RWPE2 (cell line): ENCODE measurements at regions not wholly inside any gene's neighbourhood (a gene's known extent, or its start where the extent isn't known, plus 50 kb on each side); places are given as distances from the start of the nearest gene placed in this dataset.

ENCODE experiments used
- ATAC-seq: fragments of 200-7000 bp; cut with Tn5 transposase; 3 replicates; pipeline ENCODE4 v1.9.1; 2021; ENCODE audit warnings: low read depth
- DNase-seq: peaks from one replicate; pipeline ENCODE4 v3.0.0-alpha.2; 2020; ENCODE audit warnings: low spot score
- H3K27ac ChIP-seq: fragments of 450-650 bp; 2 replicates; pipeline ENCODE4 v1.5.1; 2017; ENCODE audit warnings: mild to moderate bottlenecking; ENCODE audit not compliant: poor library complexity, severe bottlenecking
- H3K27me3 ChIP-seq: fragments of 250-450 bp; sonication (Bioruptor Pico); 2 replicates; pipeline ENCODE4 v1.5.1; 2021; ENCODE audit warnings: mild to moderate bottlenecking, moderate library complexity; ENCODE audit not compliant: insufficient read depth, poor library complexity, severe bottlenecking
- H3K36me3 ChIP-seq: fragments of 250-450 bp; sonication (Bioruptor Pico); 2 replicates; pipeline ENCODE4 v1.5.1; 2020; ENCODE audit warnings: low read depth, mild to moderate bottlenecking, moderate library complexity
- H3K4me1 ChIP-seq: fragments of 250-450 bp; sonication (Bioruptor Pico); 2 replicates; pipeline ENCODE4 v1.5.1; 2021; ENCODE audit warnings: mild to moderate bottlenecking, moderate library complexity; ENCODE audit not compliant: insufficient read depth, poor library complexity, severe bottlenecking
- H3K4me3 ChIP-seq: fragments of 250-450 bp; sonication (Bioruptor Pico); 2 replicates; pipeline ENCODE4 v1.5.1; 2021; ENCODE audit warnings: mild to moderate bottlenecking, moderate library complexity; ENCODE audit not compliant: severe bottlenecking
- H3K9me3 ChIP-seq: fragments of 250-450 bp; sonication (Bioruptor Pico); 2 replicates; pipeline ENCODE4 v1.5.1; 2021; ENCODE audit warnings: mild to moderate bottlenecking, moderate library complexity; ENCODE audit not compliant: severe bottlenecking
- TF ChIP-seq, protein P1 (sequence below): fragments of 450-650 bp; IDR thresholded peaks from one replicate; pipeline ENCODE4 v1.5.1; 2017; ENCODE audit warnings: mild to moderate bottlenecking, moderate library complexity; ENCODE audit not compliant: poor library complexity, severe bottlenecking

DNA sequence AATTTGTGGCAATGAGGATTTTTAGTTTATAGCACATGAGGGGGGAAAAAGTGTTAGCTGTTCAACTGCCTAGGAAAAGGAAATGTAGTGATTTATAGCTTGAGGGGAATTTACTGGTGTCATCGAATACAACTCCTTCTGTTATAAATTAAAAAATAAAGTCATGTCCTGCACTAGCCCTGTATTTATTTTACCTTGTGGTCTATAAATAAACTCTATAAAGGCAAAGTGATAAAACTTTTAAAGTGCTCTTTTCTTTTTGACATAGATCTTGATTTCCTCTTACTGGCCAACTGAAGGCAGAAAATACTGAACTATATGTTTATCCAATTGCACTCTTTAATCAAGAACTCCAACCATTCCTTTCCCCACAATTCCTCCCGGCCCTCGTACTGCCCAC, 672.1 kb upstream of the SLIT2 start:
- ATAC-seq (no peak), DNase-seq (no peak)
- TF ChIP-seq, protein P1, sequence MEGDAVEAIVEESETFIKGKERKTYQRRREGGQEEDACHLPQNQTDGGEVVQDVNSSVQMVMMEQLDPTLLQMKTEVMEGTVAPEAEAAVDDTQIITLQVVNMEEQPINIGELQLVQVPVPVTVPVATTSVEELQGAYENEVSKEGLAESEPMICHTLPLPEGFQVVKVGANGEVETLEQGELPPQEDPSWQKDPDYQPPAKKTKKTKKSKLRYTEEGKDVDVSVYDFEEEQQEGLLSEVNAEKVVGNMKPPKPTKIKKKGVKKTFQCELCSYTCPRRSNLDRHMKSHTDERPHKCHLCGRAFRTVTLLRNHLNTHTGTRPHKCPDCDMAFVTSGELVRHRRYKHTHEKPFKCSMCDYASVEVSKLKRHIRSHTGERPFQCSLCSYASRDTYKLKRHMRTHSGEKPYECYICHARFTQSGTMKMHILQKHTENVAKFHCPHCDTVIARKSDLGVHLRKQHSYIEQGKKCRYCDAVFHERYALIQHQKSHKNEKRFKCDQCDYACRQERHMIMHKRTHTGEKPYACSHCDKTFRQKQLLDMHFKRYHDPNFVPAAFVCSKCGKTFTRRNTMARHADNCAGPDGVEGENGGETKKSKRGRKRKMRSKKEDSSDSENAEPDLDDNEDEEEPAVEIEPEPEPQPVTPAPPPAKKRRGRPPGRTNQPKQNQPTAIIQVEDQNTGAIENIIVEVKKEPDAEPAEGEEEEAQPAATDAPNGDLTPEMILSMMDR, result no peak
- H3K4me3 ChIP-seq, result no peak overlapping the region
- no peak overlapping the region for H3K27ac ChIP-seq
- no peaks in the 10 kb centered on the region for H3K27me3 ChIP-seq
- H3K36me3 ChIP-seq, result no peaks in the 10 kb centered on the region
- H3K9me3 ChIP-seq, result no peaks in the 10 kb centered on the region
- no peaks in the 10 kb centered on the region for H3K4me1 ChIP-seq

DNA sequence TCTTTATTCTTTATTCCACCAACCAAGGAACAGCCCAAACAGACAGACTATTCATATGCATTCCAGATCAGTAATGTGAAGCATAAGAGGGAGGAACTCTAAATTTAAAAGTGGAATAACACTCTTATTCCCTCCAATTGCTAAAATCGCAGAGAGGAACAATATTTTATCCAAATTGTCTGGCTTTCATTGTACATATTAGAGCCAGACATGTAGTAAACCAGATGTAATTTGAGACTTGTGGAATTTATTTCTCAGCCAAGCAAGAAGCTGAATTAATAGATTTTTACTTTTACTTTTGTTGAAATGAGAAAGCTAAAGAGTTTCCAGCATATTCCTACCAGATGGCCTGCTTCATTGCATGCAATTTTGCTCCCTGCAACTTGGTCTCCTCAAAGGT, 674.6 kb upstream of the SLIT2 start:
- TF ChIP-seq, protein P1, result no peak
- Histone ChIP-seq H3K27ac (no peak overlapping the region), H3K4me3 (no peak overlapping the region), H3K4me1 (no peaks in the 10 kb centered on the region), H3K36me3 (no peaks in the 10 kb centered on the region), H3K27me3 (no peaks in the 10 kb centered on the region), H3K9me3 (no peaks in the 10 kb centered on the region)
- DNase-seq (no peak), ATAC-seq (no peak)

DNA sequence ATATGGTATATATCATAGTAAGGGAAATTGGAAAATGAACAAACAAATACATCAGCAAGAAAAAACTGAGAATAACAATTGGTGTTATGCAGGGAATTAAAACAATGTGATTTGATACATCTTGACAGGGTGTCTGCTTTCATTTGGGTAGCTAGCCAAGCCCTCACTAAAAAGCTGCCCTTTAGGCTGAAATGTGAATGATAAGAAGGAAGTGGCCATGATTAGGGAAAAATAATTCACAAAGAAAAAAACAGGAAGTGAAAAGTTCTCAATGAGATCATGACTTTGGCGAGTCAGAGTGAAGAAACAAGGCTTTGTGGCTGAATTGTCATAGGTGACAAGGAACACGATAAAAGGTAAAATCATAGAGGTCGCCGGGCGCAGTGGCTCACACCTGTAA, 675.8 kb upstream of the SLIT2 start:
- TF ChIP-seq, protein P1, result no peak
- H3K36me3 ChIP-seq, result no peaks in the 10 kb centered on the region
- H3K27ac ChIP-seq, result no peak overlapping the region
- no peaks in the 10 kb centered on the region for H3K4me1 ChIP-seq
- ATAC-seq, result no peak
- no peaks in the 10 kb centered on the region for H3K27me3 ChIP-seq
- no peaks in the 10 kb centered on the region for H3K9me3 ChIP-seq
- H3K4me3 ChIP-seq, result no peak overlapping the region
- no peak for DNase-seq

DNA sequence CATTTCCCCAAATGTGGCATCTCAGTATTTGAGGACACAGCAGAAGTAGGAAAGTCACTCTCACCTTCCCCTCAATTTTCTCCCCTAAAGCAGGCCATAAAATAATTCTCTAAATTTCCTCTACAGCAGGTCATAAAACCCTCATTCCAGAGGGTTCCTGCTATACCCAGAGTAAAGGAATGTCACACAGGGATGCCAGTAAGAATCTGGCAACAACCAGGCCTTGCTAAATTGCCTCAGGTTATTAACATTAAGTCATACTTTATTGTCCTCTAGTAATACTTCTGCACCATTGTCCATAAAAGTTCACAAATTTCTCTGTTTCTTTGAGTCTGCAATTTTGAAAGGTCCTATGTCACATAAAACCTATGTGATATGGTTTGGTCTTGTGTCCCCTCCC, 685.7 kb upstream of the SLIT2 start:
- DNase-seq (no peak), ATAC-seq (no peak)
- no peaks in the 10 kb centered on the region for H3K9me3 ChIP-seq
- H3K4me1 ChIP-seq, result no peaks in the 10 kb centered on the region
- H3K27ac ChIP-seq, result no peak overlapping the region
- H3K27me3 ChIP-seq, result no peaks in the 10 kb centered on the region
- TF ChIP-seq, protein P1, result no peak
- H3K36me3 ChIP-seq, result no peaks in the 10 kb centered on the region
- no peak overlapping the region for H3K4me3 ChIP-seq

DNA sequence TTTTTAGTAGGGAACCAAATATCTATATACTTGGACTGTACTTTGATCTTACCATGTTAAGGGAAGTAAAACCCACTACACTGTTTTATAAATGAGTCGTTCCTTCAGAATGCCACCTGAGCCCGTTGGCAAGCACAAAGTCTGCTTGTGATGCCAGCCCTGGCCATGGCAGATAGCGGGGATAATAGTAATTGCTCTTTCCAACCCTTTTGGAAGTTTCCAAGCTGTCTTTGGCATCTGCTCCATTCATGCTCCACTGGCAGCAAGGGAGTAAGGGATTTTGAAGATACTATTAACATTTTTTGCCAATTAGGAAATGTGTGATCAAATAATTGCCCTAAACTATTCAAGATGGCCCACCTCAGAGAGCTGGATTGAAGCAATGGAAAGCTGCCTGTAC, 689.2 kb upstream of the SLIT2 start:
- no peaks in the 10 kb centered on the region for H3K27me3 ChIP-seq
- TF ChIP-seq, protein P1, result no peak
- no peak overlapping the region for H3K27ac ChIP-seq
- no peaks in the 10 kb centered on the region for H3K36me3 ChIP-seq
- H3K4me3 ChIP-seq, result no peak overlapping the region
- no peak for DNase-seq
- no peak for ATAC-seq
- no peaks in the 10 kb centered on the region for H3K9me3 ChIP-seq
- no peaks in the 10 kb centered on the region for H3K4me1 ChIP-seq
